Right atrium auricular region (tissue), 2 donors: ENCODE measurements at regions not wholly inside any gene's neighbourhood (a gene's known extent, or its start where the extent isn't known, plus 50 kb on each side); places are given as distances from the start of the nearest gene placed in this dataset.
"Not testable (repeated sequence)": the region's sequence is repeated elsewhere in the genome, so short reads cannot be mapped to it uniquely, and the experiment has no call there.

Experiments used
- DNase-seq: peaks from one replicate; pipeline ENCODE4 v3.0.0-alpha.2; 2019; ENCODE audit warnings: low spot score
- H3K27ac ChIP-seq, 2 donors: fragments of 200-600 bp; sonication (generic); 1 replicate in 1 of 2; 2 replicates in 1 of 2; pipeline ENCODE4 v1.5.1; 2016 to 2019
- H3K27me3 ChIP-seq, 2 donors: fragments of 200-600 bp; sonication (generic); one replicate each; pipeline versions ENCODE4 v1.5.1 to v1.6.0; 2017 to 2019
- H3K36me3 ChIP-seq: fragments of 200-600 bp; sonication (generic); one replicate; pipeline ENCODE4 v1.5.1; 2016
- H3K4me1 ChIP-seq, 2 donors: fragments of 200-600 bp; sonication (generic); one replicate each; pipeline versions ENCODE4 v1.5.1 to v1.6.0; 2017 to 2019
- H3K4me3 ChIP-seq, 2 donors: fragments of 200-600 bp; sonication (generic); 1 replicate in 1 of 2; 2 replicates in 1 of 2; pipeline ENCODE4 v1.5.1; 2017 to 2019; ENCODE audit warnings: mild to moderate bottlenecking in 1 of 2, moderate library complexity in 1 of 2
- H3K9me3 ChIP-seq, 2 donors: fragments of 200-600 bp; sonication (generic); one replicate each; pipeline ENCODE4 v1.5.1; 2019
- TF ChIP-seq, protein P1 (sequence below), 2 donors: fragments of 200-600 bp; sonication (generic); IDR thresholded peaks; one replicate each; pipeline ENCODE4 v1.5.1; 2019; ENCODE audit warnings: antibody characterized with exemption in 2 of 2

DNA sequence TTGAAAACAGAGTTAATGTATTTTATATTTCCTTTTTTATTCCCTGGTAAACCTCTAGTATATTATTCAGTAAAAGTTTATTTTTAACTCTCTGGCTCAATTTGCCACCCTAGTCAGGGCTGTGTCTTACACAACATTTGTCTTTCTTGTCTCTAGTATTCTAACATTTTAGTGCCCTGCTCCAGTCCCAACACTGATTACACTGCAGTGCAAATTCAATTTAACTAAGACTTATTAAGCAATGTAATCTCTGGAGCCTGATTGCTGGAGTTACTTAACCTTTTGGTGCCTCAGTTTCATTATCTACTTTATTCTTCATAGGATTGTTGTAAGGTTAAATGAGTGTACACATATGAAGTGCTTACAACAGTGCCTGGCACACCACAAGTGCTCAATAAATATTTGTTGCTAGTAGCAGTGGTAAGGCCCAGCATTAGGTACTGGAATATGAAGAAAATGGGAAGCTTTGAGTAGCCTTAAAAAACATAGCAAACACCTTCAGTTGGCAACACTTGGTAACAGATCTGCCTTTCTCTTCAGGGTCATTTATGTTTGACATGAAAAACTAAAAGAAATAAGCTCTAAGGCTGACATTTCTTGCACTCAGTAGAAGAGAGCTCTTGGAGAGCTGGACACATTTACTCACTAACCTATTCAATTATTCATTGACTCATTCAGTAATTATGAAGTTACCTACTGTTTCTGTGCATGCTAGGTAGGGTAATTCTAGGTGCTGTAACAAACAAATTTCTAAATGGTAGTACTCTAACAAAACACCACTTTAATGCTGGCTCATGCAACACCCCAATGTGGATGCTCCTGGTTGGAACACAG, 364.5 kb upstream of the EPHA3 start:
- Histone ChIP-seq H3K9me3 (no peaks in the 10 kb centered on the region), H3K36me3 (no peaks in the 10 kb centered on the region), H3K4me1 (no peaks in the 10 kb centered on the region), H3K27me3 (no peaks in the 10 kb centered on the region), H3K27ac (no peak overlapping the region), H3K4me3 (no peak overlapping the region)
- TF ChIP-seq, protein P1, sequence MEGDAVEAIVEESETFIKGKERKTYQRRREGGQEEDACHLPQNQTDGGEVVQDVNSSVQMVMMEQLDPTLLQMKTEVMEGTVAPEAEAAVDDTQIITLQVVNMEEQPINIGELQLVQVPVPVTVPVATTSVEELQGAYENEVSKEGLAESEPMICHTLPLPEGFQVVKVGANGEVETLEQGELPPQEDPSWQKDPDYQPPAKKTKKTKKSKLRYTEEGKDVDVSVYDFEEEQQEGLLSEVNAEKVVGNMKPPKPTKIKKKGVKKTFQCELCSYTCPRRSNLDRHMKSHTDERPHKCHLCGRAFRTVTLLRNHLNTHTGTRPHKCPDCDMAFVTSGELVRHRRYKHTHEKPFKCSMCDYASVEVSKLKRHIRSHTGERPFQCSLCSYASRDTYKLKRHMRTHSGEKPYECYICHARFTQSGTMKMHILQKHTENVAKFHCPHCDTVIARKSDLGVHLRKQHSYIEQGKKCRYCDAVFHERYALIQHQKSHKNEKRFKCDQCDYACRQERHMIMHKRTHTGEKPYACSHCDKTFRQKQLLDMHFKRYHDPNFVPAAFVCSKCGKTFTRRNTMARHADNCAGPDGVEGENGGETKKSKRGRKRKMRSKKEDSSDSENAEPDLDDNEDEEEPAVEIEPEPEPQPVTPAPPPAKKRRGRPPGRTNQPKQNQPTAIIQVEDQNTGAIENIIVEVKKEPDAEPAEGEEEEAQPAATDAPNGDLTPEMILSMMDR (IDR thresholded peaks at IDR 0.05), result no peak
- DNase-seq, result no peak

DNA sequence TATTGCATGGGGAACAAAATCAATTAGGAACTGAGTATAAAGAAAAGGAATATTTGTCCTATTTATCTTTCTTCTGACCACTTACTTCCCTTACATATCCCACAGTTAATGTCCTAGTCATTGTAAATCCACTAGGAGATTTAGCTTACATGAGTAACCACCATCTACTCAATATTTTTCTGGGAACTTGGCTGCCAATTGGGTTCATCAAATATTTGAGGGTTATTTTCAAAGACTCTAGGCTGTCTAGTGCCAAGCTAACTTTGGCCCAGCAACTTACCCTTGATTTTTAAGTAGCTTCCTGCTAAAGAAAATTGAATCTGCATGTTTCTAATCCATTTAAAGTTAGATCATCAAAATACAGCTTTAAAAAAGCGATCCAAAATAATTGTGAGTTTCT, 362.5 kb upstream of the EPHA3 start:
- no peaks in the 10 kb centered on the region for H3K27me3 ChIP-seq
- no peaks in the 10 kb centered on the region for H3K36me3 ChIP-seq
- DNase-seq, result no peak
- no peaks in the 10 kb centered on the region for H3K9me3 ChIP-seq
- TF ChIP-seq, protein P1 (IDR thresholded peaks at IDR 0.05), result no peak
- H3K27ac ChIP-seq, result no peak overlapping the region
- H3K4me1 ChIP-seq, result no peaks in the 10 kb centered on the region
- H3K4me3 ChIP-seq, result no peak overlapping the region

DNA sequence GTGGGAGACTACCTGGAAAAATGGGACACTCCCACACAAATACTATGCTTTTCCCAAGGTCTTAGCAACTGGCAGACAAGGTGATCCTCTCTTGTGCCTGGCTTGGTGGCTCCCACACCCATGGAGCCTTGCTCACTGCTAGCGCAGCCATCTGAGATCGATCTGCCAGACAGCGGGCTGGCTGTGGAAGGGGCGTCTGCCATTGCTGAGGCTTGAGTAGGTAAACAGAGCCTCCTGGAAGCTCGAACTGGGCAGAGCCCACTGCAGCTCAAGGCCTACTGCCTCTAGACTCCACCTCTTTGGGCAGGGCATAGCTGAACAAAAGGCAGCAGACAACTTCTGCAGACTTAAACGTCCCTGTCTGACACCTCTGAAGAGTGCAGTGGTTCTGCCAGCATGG, 360.3 kb upstream of the EPHA3 start:
- not testable (repeated sequence) for DNase-seq, H3K27ac ChIP-seq, H3K4me3 ChIP-seq, H3K36me3 ChIP-seq, H3K9me3 ChIP-seq, H3K4me1 ChIP-seq, H3K27me3 ChIP-seq

DNA sequence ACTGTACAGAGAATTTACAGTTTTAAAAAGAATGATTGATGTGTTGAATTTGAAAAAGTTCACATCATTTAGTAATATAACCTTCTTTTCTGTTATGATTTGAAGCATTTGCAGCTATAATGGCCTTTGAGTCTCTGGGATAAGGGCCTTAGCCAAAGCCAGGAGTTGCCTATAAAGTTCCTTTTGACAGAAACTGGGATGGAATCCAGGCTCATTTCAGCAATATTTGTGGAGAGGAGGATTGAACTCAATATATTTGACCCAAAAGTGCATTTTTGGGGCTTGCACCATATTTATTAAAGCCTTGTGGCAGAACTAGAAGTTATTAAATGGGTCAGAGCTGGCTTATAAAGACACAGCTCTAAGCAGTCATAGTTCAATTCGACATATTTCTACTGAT, 348.7 kb upstream of the EPHA3 start:
- no peaks in the 10 kb centered on the region for H3K27me3 ChIP-seq
- no peak overlapping the region for H3K4me3 ChIP-seq
- peaks cover 0 to 3% of the 10 kb centered on the region in 2 donors for H3K9me3 ChIP-seq
- no peak for DNase-seq
- no peak overlapping the region for H3K27ac ChIP-seq
- H3K4me1 ChIP-seq, result no peaks in the 10 kb centered on the region
- no peaks in the 10 kb centered on the region for H3K36me3 ChIP-seq
- TF ChIP-seq, protein P1 (IDR thresholded peaks at IDR 0.05), result no peak

DNA sequence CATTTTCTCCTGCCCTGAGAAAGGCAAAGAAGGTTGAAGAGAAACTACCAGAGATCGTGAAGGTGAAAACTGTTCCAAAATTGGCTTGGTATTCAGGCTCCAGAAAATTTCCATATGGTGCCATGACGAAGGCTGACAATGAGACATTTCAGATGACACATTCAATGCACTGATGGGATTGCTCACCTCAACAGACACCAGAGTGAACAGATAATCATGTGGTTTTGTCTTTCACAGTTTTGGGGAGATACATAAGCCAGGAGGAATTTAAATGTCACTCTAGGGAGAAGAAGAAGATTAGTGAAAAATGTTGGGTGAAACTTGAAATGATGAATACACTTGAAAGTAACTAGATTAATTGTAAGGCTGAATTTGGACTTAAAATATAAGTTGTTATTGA, 339.7 kb upstream of the EPHA3 start:
- H3K4me3 ChIP-seq, result no peak overlapping the region
- no peaks in the 10 kb centered on the region for H3K4me1 ChIP-seq
- H3K9me3 ChIP-seq, result peaks cover 0 to 7% of the 10 kb centered on the region in 2 donors
- H3K27me3 ChIP-seq, result no peaks in the 10 kb centered on the region
- no peak for DNase-seq
- no peaks in the 10 kb centered on the region for H3K36me3 ChIP-seq
- TF ChIP-seq, protein P1 (IDR thresholded peaks at IDR 0.05), result no peak
- no peak overlapping the region for H3K27ac ChIP-seq

DNA sequence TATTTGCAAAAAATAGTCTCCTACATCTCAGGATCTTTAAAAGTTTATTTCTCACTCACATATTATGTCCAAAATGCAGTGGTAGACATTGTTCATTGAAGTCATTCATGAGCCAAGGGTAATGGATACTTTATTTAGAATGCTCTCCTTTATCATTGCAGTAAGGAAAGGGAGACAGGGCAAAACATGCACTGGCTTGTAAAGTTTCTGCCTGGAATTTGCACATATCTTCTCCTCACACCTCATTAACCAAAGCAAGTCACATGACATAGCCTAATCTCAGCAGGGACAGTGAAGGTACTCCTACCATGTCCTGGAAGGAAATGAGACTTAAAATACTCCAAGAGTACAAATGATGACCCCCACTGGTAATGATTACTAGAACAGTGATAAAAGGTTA, 333.7 kb upstream of the EPHA3 start:
- DNase-seq, result no peak
- no peak overlapping the region for H3K4me3 ChIP-seq
- H3K9me3 ChIP-seq, result no peaks in the 10 kb centered on the region
- no peaks in the 10 kb centered on the region for H3K4me1 ChIP-seq
- no peak overlapping the region for H3K27ac ChIP-seq
- TF ChIP-seq, protein P1 (IDR thresholded peaks at IDR 0.05), result no peak
- H3K27me3 ChIP-seq, result no peaks in the 10 kb centered on the region
- H3K36me3 ChIP-seq, result no peaks in the 10 kb centered on the region
